GM12878 (cell line): ENCODE measurements at regions not wholly inside any gene's neighbourhood (a gene's known extent, or its start where the extent isn't known, plus 50 kb on each side); places are given as distances from the start of the nearest gene placed in this dataset.

Experiments used
- ATAC-seq: fragments of 200-7000 bp; cut with Tn5 transposase; 3 replicates; pipeline ENCODE4 v1.9.1; 2020; ENCODE audit warnings: mild to moderate bottlenecking, moderate library complexity
- BruUV-seq: library from RNA; stranded (reverse); fragments of 400-500 nt; replicated peaks from 2 replicates; lab custom pipeline; 2021; lab: Mats Ljungman, UMichigan
- CTCF ChIA-PET: fragments of 300-600 bp; sonication (Branson Sonifier 250); formaldehyde crosslinking; extraction: SDS; loops from one replicate; lab custom pipeline; 2021; ENCODE audit warnings: inconsistent platforms; lab: Yijun Ruan, JAX
- POLR2A ChIA-PET: fragments of 350-600 bp; formaldehyde crosslinking; extraction: SDS; loops from one replicate; lab custom pipeline; 2021; ENCODE audit warnings: inconsistent platforms; lab: Charles Lee
- RAD21 ChIA-PET: fragments of 300-600 bp; sonication (Branson Sonifier 250); formaldehyde crosslinking; loops from one replicate; lab custom pipeline; 2023; ENCODE audit warnings: antibody characterized with exemption; ENCODE audit not compliant: unreplicated experiment; lab: Charles Lee
- SMC1A ChIA-PET: fragments of 300-600 bp; sonication (Branson Sonifier 250); formaldehyde crosslinking; loops from one replicate; lab custom pipeline; 2023; ENCODE audit not compliant: unreplicated experiment, uncharacterized antibody; lab: Charles Lee
- DNase-seq: peaks from one replicate; pipeline ENCODE4 v3.0.0-alpha.2; 2011; ENCODE audit warnings: low read depth, low spot score
- FAIRE-seq: peaks from 3 replicates; lab custom pipeline; 2011; peaks lifted over from hg19 to GRCh38; lab: Jason Lieb, UNC
- H2AFZ ChIP-seq: 2 replicates; pipeline ENCODE4 v1.6.0; 2011; ENCODE audit warnings: low read depth, low read length, control low read depth; ENCODE audit not compliant: control insufficient read depth
- H3K27ac ChIP-seq: 2 replicates; pipeline ENCODE4 v1.5.1; 2011; ENCODE audit warnings: control low read depth; ENCODE audit not compliant: control insufficient read depth, insufficient read depth
- H3K27me3 ChIP-seq, 2 experiments: replicated peaks in 1 of 2; 2 replicates each; pipeline versions ENCODE4 v1.6.0 to v1.6.1; 2011; ENCODE audit warnings: low read length in 1 of 2; ENCODE audit not compliant: control insufficient read depth in 2 of 2, insufficient read depth in 2 of 2
- H3K36me3 ChIP-seq, 2 experiments: 2 replicates each; pipeline ENCODE4 v1.5.1; 2011; ENCODE audit warnings: low read length in 1 of 2; ENCODE audit not compliant: control insufficient read depth in 2 of 2, insufficient read depth in 2 of 2
- H3K4me1 ChIP-seq: 2 replicates; pipeline ENCODE4 v1.6.1; 2011; ENCODE audit warnings: mild to moderate bottlenecking, low read length, moderate library complexity, mixed read lengths; ENCODE audit not compliant: control insufficient read depth, insufficient read depth
- H3K4me2 ChIP-seq: 2 replicates; pipeline ENCODE4 v1.6.0; 2011; ENCODE audit warnings: control low read depth; ENCODE audit not compliant: control insufficient read depth, insufficient read depth
- H3K4me3 ChIP-seq: fragments of 200-600 bp; sonication (generic); 2 replicates; pipeline ENCODE4 v1.5.1; 2016
- H3K79me2 ChIP-seq: 2 replicates; pipeline ENCODE4 v1.6.0; 2011; ENCODE audit warnings: low read length; ENCODE audit not compliant: control insufficient read depth, insufficient read depth
- H3K9ac ChIP-seq: 2 replicates; pipeline ENCODE4 v1.8.0; 2011; ENCODE audit warnings: low read length, control low read depth, mixed read lengths; ENCODE audit not compliant: control insufficient read depth, insufficient read depth
- H3K9me3 ChIP-seq: replicated peaks from 3 replicates; pipeline ENCODE4 v1.5.1; 2011; ENCODE audit warnings: mild to moderate bottlenecking, low read length; ENCODE audit not compliant: control insufficient read depth, insufficient read depth
- H4K20me1 ChIP-seq: 2 replicates; pipeline ENCODE4 v1.6.0; 2011; ENCODE audit not compliant: control insufficient read depth, insufficient read depth
- ASH2L ChIP-seq: fragments of 300-600, 200-600 bp; sonication (generic); IDR thresholded peaks from 2 replicates; pipeline ENCODE4 v1.6.1; 2017; ENCODE audit warnings: low read depth, mild to moderate bottlenecking, borderline replicate concordance
- BACH1 ChIP-seq: fragments of 450-650 bp; IDR thresholded peaks from 2 replicates; pipeline ENCODE4 v1.6.1; 2017; ENCODE audit warnings: mild to moderate bottlenecking, borderline replicate concordance
- CHD4 ChIP-seq: fragments of 200-600 bp; sonication (generic); IDR thresholded peaks from 2 replicates; pipeline ENCODE4 v1.6.1; 2016; ENCODE audit warnings: mild to moderate bottlenecking
- CREM ChIP-seq: IDR thresholded peaks from 2 replicates; pipeline ENCODE4 v1.6.1; 2014; ENCODE audit warnings: antibody characterized with exemption, low read depth
- E2F4 ChIP-seq: IDR thresholded peaks from 2 replicates; pipeline ENCODE4 v1.6.1; 2012; ENCODE audit warnings: low read depth, low read length, improper control_type of control experiment
- FOS ChIP-seq: IDR thresholded peaks from 3 replicates; pipeline ENCODE4 v1.6.1; 2011; ENCODE audit warnings: borderline replicate concordance; ENCODE audit not compliant: insufficient read length; ENCODE audit errors: extremely low read depth
- HCFC1 ChIP-seq: fragments of 150-350 bp; IDR thresholded peaks from 2 replicates; pipeline ENCODE4 v1.6.1; 2014; ENCODE audit warnings: low read length
- MTA2 ChIP-seq: fragments of 450-650 bp; IDR thresholded peaks from 2 replicates; pipeline ENCODE4 v1.6.1; 2016; ENCODE audit warnings: low read depth, mild to moderate bottlenecking, moderate library complexity
- NFYB ChIP-seq: IDR thresholded peaks from 2 replicates; pipeline ENCODE4 v1.6.1; 2011; ENCODE audit warnings: low read depth, mild to moderate bottlenecking, low read length, improper control_type of control experiment, moderate library complexity; ENCODE audit not compliant: insufficient read depth
- NR2F1 ChIP-seq: fragments of 450-650 bp; conservative IDR thresholded peaks from 2 replicates; pipeline ENCODE4 v1.6.1; 2017; ENCODE audit warnings: mild to moderate bottlenecking
- REST ChIP-seq: IDR thresholded peaks from 2 replicates; pipeline ENCODE4 v1.6.1; 2012; ENCODE audit warnings: mild to moderate bottlenecking, low read depth, low read length
- SPI1 ChIP-seq: IDR thresholded peaks from 2 replicates; pipeline ENCODE4 v1.6.1; 2011; ENCODE audit warnings: low read depth, mild to moderate bottlenecking, low read length, moderate library complexity, borderline replicate concordance; ENCODE audit not compliant: insufficient read depth
- YBX1 ChIP-seq: fragments of 450-650 bp; IDR thresholded peaks from 2 replicates; pipeline ENCODE4 v1.6.1; 2016; ENCODE audit warnings: antibody characterized with exemption
- ZNF274 ChIP-seq: IDR thresholded peaks from one replicate; pipeline ENCODE4 v1.8.0; 2011; ENCODE audit not compliant: insufficient read length, insufficient read depth
- ZNF622 ChIP-seq: fragments of 450-650 bp; IDR thresholded peaks from 2 replicates; pipeline ENCODE4 v1.6.1; 2017; ENCODE audit warnings: mild to moderate bottlenecking, inconsistent platforms
- WGBS: methylation state at CpG from one replicate; pipeline ENCODE4 v1.1.6; 2016; ENCODE audit warnings: low lambda C conversion rate; ENCODE audit not compliant: insufficient replicate concordance, insufficient coverage; ENCODE audit errors: missing lambda C conversion rate; 5-methylcytosine and 5-hydroxymethylcytosine counted together
- in situ Hi-C: fragments of 300-500 bp; cut with MboI; formaldehyde crosslinking; loops from 9 replicates; pipeline ENCODE4 v1.14.3; 2018; ENCODE audit warnings: mixed read lengths
- intact Hi-C: fragments of 100-400 bp; cut with micrococcal nuclease; formaldehyde crosslinking; loops from one replicate; pipeline ENCODE4 v1.14.2; 2022; ENCODE audit not compliant: unreplicated experiment

- Histone ChIP-seq H3K79me2 (no peaks in the 10 kb centered on the region), H2AFZ (no peak overlapping the region), H3K9me3 (no peaks in the 10 kb centered on the region), H3K4me2 (no peak overlapping the region), H3K4me3 (no peak overlapping the region), H3K27me3 (no peaks in the 10 kb centered on the region), H3K4me1 (no peaks in the 10 kb centered on the region), H4K20me1 (no peaks in the 10 kb centered on the region), H3K9ac (no peak overlapping the region), H3K36me3 (no peaks in the 10 kb centered on the region), H3K27ac (no peak overlapping the region)
- DNase-seq (no peak), FAIRE-seq (no peak), ATAC-seq (no peak)
- no TSS peak for BruUV-seq
- 30% methylated on average over 2 of the region's 2 CpGs for WGBS
- RAD21 ChIA-PET: no interaction called here
- POLR2A ChIA-PET: no interaction called here
- SMC1A ChIA-PET: no interaction called here
- TF ChIP-seq NR2F1 (no peak), FOS (no peak), ZNF622 (no peak), REST (no peak), MTA2 (no peak), BACH1 (no peak), E2F4 (no peak), ZNF274 (no peak), YBX1 (no peak), SPI1 (no peak), CHD4 (no peak), HCFC1 (no peak), ASH2L (no peak), NFYB (no peak), CREM (no peak)
- intact Hi-C loops (no loop called here), in situ Hi-C loops (no loop called here)
- CTCF ChIA-PET: no interaction called here
These were observed 352.7 kb downstream of the ARPP21 start for GRCh38 chr3:35992041-35992440.
